Activated naive CD4-positive, alpha-beta T cell treated with anti-CD3 and anti-CD28 coated beads, Interleukin-2, amount 10 ng/mL, durations not matched to agents 7 days and 5 days (primary cell): ENCODE measurements at regions not wholly inside any gene's neighbourhood (a gene's known extent, or its start where the extent isn't known, plus 50 kb on each side); places are given as distances from the start of the nearest gene placed in this dataset.
A peak's percentile ranks its signal among the peaks of the same experiment; 100 is the strongest.

ENCODE experiments used
- CTCF ChIA-PET: fragments of 350-600 bp; sonication (Branson Sonifier 250); formaldehyde crosslinking; loops from one replicate; lab custom pipeline; 2021; ENCODE audit warnings: antibody characterized with exemption; lab: Charles Lee
- DNase-seq: peaks from one replicate; pipeline ENCODE4 v3.0.0-alpha.2; 2020
- H3K27ac Mint-ChIP-seq: one replicate; pipeline ENCODE4 v1.8.0; 2021; ENCODE audit warnings: mild to moderate bottlenecking, moderate library complexity, mixed read lengths
- H3K27me3 Mint-ChIP-seq: one replicate; pipeline ENCODE4 v1.8.0; 2021; ENCODE audit warnings: mild to moderate bottlenecking, mixed read lengths
- H3K36me3 Mint-ChIP-seq: one replicate; pipeline ENCODE4 v1.8.0; 2021; ENCODE audit warnings: mixed read lengths
- H3K4me1 Mint-ChIP-seq: one replicate; pipeline ENCODE4 v1.8.0; 2021; ENCODE audit warnings: mixed read lengths
- H3K4me3 Mint-ChIP-seq: one replicate; pipeline ENCODE4 v1.8.0; 2021; ENCODE audit warnings: mild to moderate bottlenecking, moderate library complexity, mixed read lengths
- H3K9me3 Mint-ChIP-seq: one replicate; pipeline ENCODE4 v1.8.0; 2021; ENCODE audit warnings: mixed read lengths

DNA sequence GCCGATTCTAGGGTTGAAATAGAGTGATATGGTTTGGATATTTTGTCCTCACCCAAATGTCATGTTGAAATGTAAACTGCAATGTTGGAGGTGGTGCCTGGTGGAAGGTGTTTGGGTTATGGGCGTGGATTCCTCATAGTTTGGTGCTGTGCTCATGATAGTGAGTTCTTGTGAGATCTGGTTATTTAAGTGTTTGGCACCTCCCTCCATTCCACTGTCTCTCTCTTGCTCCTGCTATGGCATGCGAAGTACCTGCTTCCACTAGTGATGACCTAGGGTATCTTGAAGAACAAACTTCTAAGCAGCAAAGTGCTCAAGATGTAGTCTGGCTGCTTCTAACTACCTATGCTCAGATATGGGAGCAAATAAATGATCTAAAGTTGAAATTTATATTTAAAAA is 56.0 kb upstream of the TSPAN18 start:
- DNase-seq, result no peak
- Mint-ChIP-seq H3K27ac (no peak overlapping the region), H3K4me1 (peaks cover 27% of the 10 kb centered on the region), H3K27me3 (peaks cover 38% of the 10 kb centered on the region), H3K36me3 (peaks cover 10% of the 10 kb centered on the region), H3K9me3 (peaks cover 15% of the 10 kb centered on the region), H3K4me3 (no peak overlapping the region)
- CTCF ChIA-PET, result no interaction called here

GRCh38 chr11:44671234-44671633 is 55.5 kb upstream of the TSPAN18 start:
- CTCF ChIA-PET, result no interaction called here
- peaks cover 10% of the 10 kb centered on the region for H3K36me3 Mint-ChIP-seq

DNA sequence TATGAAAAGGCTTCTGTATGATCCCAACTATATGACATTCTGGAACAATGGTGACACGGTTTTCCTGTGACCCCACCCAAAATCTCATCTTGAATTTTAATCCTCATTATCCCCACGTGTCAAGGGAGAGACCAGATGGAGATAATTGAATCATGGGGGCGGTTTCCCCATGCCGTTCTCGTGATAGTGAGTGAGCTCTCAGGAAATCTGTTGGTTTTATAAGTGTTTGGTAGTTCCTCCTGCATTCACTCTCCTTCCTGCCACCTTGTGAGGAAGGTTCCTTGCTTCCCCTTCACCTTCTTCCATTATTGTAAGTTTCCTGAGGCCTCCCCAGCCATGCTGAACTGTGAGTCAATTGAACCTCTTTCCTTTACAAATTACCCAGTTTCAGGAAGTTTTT is 53.1 kb upstream of the TSPAN18 start:
- DNase-seq, result no peak
- Mint-ChIP-seq H3K27ac (peak overlapping the region; percentile 26), H3K36me3 (peaks cover 20% of the 10 kb centered on the region), H3K9me3 (peaks cover 18% of the 10 kb centered on the region), H3K4me3 (peak overlapping the region; percentile 29), H3K4me1 (peaks cover 33% of the 10 kb centered on the region), H3K27me3 (peaks cover 12% of the 10 kb centered on the region)
- CTCF ChIA-PET, result no interaction called here

More at GRCh38 chr11:44671234-44671633, 55.5 kb upstream of the TSPAN18 start:
- Mint-ChIP-seq H3K4me1 (peaks cover 27% of the 10 kb centered on the region), H3K4me3 (no peak overlapping the region), H3K27me3 (peaks cover 34% of the 10 kb centered on the region), H3K27ac (no peak overlapping the region), H3K9me3 (peaks cover 15% of the 10 kb centered on the region)
- DNase-seq, result no peak

GRCh38 chr11:44674809-44675208 is 52.0 kb upstream of the TSPAN18 start:
- H3K4me1 Mint-ChIP-seq, result peaks cover 43% of the 10 kb centered on the region
- H3K27me3 Mint-ChIP-seq, result peaks cover 6% of the 10 kb centered on the region
- peaks cover 26% of the 10 kb centered on the region for H3K36me3 Mint-ChIP-seq

GRCh38 chr11:44675906-44676305 is 50.9 kb upstream of the TSPAN18 start:
- H3K36me3 Mint-ChIP-seq, result peaks cover 33% of the 10 kb centered on the region
- no peak overlapping the region for H3K4me3 Mint-ChIP-seq
- peaks cover 19% of the 10 kb centered on the region for H3K9me3 Mint-ChIP-seq
- CTCF ChIA-PET, result no interaction called here
- DNase-seq, result no peak
- no peaks in the 10 kb centered on the region for H3K27me3 Mint-ChIP-seq
- no peak overlapping the region for H3K27ac Mint-ChIP-seq
- H3K4me1 Mint-ChIP-seq, result peaks cover 54% of the 10 kb centered on the region

More at GRCh38 chr11:44674809-44675208, 52.0 kb upstream of the TSPAN18 start:
- Mint-ChIP-seq H3K4me3 (no peak overlapping the region), H3K9me3 (peaks cover 22% of the 10 kb centered on the region), H3K27ac (peak overlapping the region; percentile 0)
- CTCF ChIA-PET, result no interaction called here
- no peak for DNase-seq
